SK-N-SH (cell line): ENCODE measurements at regions not wholly inside any gene's neighbourhood (a gene's known extent, or its start where the extent isn't known, plus 50 kb on each side); places are given as distances from the start of the nearest gene placed in this dataset.

Source experiments
- CTCF ChIA-PET: fragments of 300-600, 350-600 bp; formaldehyde crosslinking; extraction: SDS; loops from one replicate; lab custom pipeline; 2021; lab: Yijun Ruan, JAX
- POLR2A ChIA-PET: fragments of 350-600 bp; sonication (Branson Sonifier 250); formaldehyde crosslinking; extraction: SDS; loops from one replicate; lab custom pipeline; 2020; ENCODE audit warnings: antibody characterized with exemption, inconsistent platforms; lab: Yijun Ruan, JAX
- DNase-seq: peaks from one replicate; pipeline ENCODE4 v3.0.0; 2012
- H2AFZ ChIP-seq: fragments of 200-600 bp; sonication (generic); 2 replicates; pipeline ENCODE4 v1.8.1; 2016; ENCODE audit warnings: antibody characterized with exemption, mild to moderate bottlenecking, low read depth
- H3F3A ChIP-seq: fragments of 200-600 bp; sonication (generic); replicated peaks from 2 replicates; pipeline ENCODE3; 2016; ENCODE audit warnings: antibody characterized with exemption, mild to moderate bottlenecking; ENCODE audit not compliant: insufficient read depth
- H3K27ac ChIP-seq, 2 experiments: fragments of 200-500 bp in 1 of 2; fragments of 200-600 bp in 1 of 2; sonication (Bioruptor generic) in 1 of 2; sonication (generic), shearing (Covaris generic) in 1 of 2; 2 replicates each; pipeline versions ENCODE4 v1.5.1 to v1.6.1; 2014 to 2016; ENCODE audit warnings: low read depth in 2 of 2, inconsistent platforms in 1 of 2, low read length in 1 of 2, mild to moderate bottlenecking in 1 of 2, mixed read lengths in 1 of 2
- H3K27me3 ChIP-seq: fragments of 200-600 bp; sonication (generic), shearing (Covaris generic); 2 replicates; pipeline ENCODE4 v1.6.1; 2016; ENCODE audit warnings: mixed run types; ENCODE audit not compliant: insufficient read depth
- H3K36me3 ChIP-seq, 2 experiments: fragments of 200-500 bp in 1 of 2; fragments of 200-600 bp in 1 of 2; sonication (Bioruptor generic) in 1 of 2; sonication (generic) in 1 of 2; replicated peaks in 1 of 2; 2 replicates each; pipeline versions ENCODE3 to v1.5.1; 2014 to 2016; ENCODE audit warnings: low read length in 1 of 2, mild to moderate bottlenecking in 1 of 2; ENCODE audit not compliant: insufficient read depth in 2 of 2, control insufficient read depth in 1 of 2
- H3K4me1 ChIP-seq, 2 experiments: fragments of 200-500 bp in 1 of 2; fragments of 200-600 bp in 1 of 2; sonication (Bioruptor generic) in 1 of 2; sonication (generic), shearing (Covaris generic) in 1 of 2; 2 replicates each; pipeline versions ENCODE4 v1.5.1 to v1.6.1; 2014 to 2016; ENCODE audit warnings: low read depth in 1 of 2, low read length in 1 of 2, mixed run types in 1 of 2; ENCODE audit not compliant: insufficient read depth in 2 of 2, control insufficient read depth in 1 of 2
- H3K4me2 ChIP-seq: fragments of 200-600 bp; sonication (generic), shearing (Covaris generic); 2 replicates; pipeline ENCODE4 v1.6.1; 2017; ENCODE audit warnings: mixed run types
- H3K4me3 ChIP-seq, 2 experiments: fragments of 200-500 bp in 1 of 2; fragments of 200-600 bp in 1 of 2; sonication (Bioruptor generic) in 1 of 2; sonication (generic), shearing (Covaris generic) in 1 of 2; 2 replicates each; pipeline versions ENCODE4 v1.5.1 to v1.8.1; 2014 to 2016; ENCODE audit warnings: low read depth in 2 of 2, inconsistent platforms in 1 of 2, low read length in 1 of 2, mild to moderate bottlenecking in 1 of 2, mixed read lengths in 1 of 2, moderate library complexity in 1 of 2
- H3K79me2 ChIP-seq: fragments of 200-600 bp; sonication (generic); 2 replicates; pipeline ENCODE4 v1.8.1; 2017; ENCODE audit warnings: mild to moderate bottlenecking; ENCODE audit not compliant: insufficient read depth
- H3K9ac ChIP-seq: fragments of 200-600 bp; sonication (generic); 2 replicates; pipeline ENCODE4 v1.6.1; 2017; ENCODE audit warnings: mixed run types
- H3K9me2 ChIP-seq: fragments of 200-600 bp; sonication (generic); 2 replicates; pipeline ENCODE4 v1.6.1; 2017; ENCODE audit warnings: mixed run types
- H3K9me3 ChIP-seq: fragments of 200-600 bp; sonication (generic); 2 replicates; pipeline ENCODE4 v1.6.1; 2017; ENCODE audit warnings: mixed run types, mild to moderate bottlenecking, moderate library complexity
- H4K20me1 ChIP-seq: fragments of 200-600 bp; sonication (generic); 2 replicates; pipeline ENCODE4 v1.6.1; 2017; ENCODE audit warnings: mild to moderate bottlenecking, mixed run types; ENCODE audit not compliant: insufficient read depth
- CTCF ChIP-seq: fragments of 200-600 bp; sonication (generic); IDR thresholded peaks from 2 replicates; pipeline ENCODE4 v1.6.1; 2017; ENCODE audit warnings: antibody characterized with exemption, mild to moderate bottlenecking, moderate library complexity
- ELF1 ChIP-seq: IDR thresholded peaks from 2 replicates; pipeline ENCODE4 v1.4.0; 2012
- EP300 ChIP-seq, 2 experiments: IDR thresholded peaks; 2 replicates each; pipeline versions ENCODE4 v1.4.0 to v1.6.1; 2012; ENCODE audit warnings: borderline replicate concordance in 1 of 2, low read depth in 1 of 2, low read length in 1 of 2
- FOSL2 ChIP-seq: IDR thresholded peaks from 2 replicates; pipeline ENCODE4 v1.4.0; 2012; ENCODE audit warnings: low read depth, mild to moderate bottlenecking, moderate library complexity, borderline replicate concordance
- FOXM1 ChIP-seq: IDR thresholded peaks from 2 replicates; pipeline ENCODE4 v1.4.0; 2012; ENCODE audit warnings: low read depth, mild to moderate bottlenecking
- MEF2A ChIP-seq: IDR thresholded peaks from 2 replicates; pipeline ENCODE4 v1.4.0; 2012; ENCODE audit warnings: low read depth, borderline replicate concordance
- PBX3 ChIP-seq: IDR thresholded peaks from 2 replicates; pipeline ENCODE4; 2012
- POLR2AphosphoS5 ChIP-seq: IDR thresholded peaks from 2 replicates; pipeline ENCODE4 v1.6.1; 2012; ENCODE audit warnings: low read depth, low read length
- RAD21 ChIP-seq: IDR thresholded peaks from 2 replicates; pipeline ENCODE4 v1.6.1; 2012; ENCODE audit warnings: mild to moderate bottlenecking, low read length
- RXRA ChIP-seq: IDR thresholded peaks from 2 replicates; pipeline ENCODE4 v1.4.0; 2012; ENCODE audit warnings: low read depth, mild to moderate bottlenecking, borderline replicate concordance
- TCF12 ChIP-seq: IDR thresholded peaks from 2 replicates; pipeline ENCODE4 v1.4.0; 2012
- TEAD4 ChIP-seq: IDR thresholded peaks from 2 replicates; pipeline ENCODE4 v1.4.0; 2012; ENCODE audit warnings: mild to moderate bottlenecking, borderline replicate concordance; ENCODE audit not compliant: insufficient read depth
- WGBS: methylation state at CpG from one replicate; pipeline ENCODE4 v1.1.6; 2017; ENCODE audit warnings: low lambda C conversion rate; 5-methylcytosine and 5-hydroxymethylcytosine counted together
- TF ChIP-seq, protein P1 (sequence below): fragments of 150-350 bp; IDR thresholded peaks from 2 replicates; pipeline ENCODE4 v1.6.1; 2016; ENCODE audit warnings: mild to moderate bottlenecking, low read depth, low read length
- TF ChIP-seq, protein P2 (sequence below): IDR thresholded peaks from 2 replicates; pipeline ENCODE4 v1.4.0; 2012; ENCODE audit warnings: low read depth

DNA sequence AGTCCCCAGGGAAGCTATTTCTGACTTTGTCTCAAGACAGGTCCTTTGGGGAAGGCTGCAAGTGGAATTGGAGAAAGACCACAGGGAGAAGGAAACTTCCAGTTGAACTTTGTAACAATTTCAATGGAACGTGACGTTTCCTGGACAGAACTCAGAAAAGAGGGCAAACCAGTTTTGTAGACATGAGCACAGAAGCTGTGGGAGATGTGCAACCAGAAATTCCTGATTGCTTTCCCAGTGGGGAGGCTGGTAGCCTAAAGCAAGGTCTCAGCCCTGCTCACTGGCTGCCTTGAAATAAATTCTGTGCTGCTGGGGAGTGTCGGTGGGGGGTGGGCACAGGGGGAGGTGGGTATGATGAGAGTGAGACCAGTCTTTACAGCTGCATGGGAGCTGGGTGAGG lies 1206.7 kb upstream of the ADGRL2 start (continued):
- no peak for TF ChIP-seq CTCF
- no peak for TF ChIP-seq MEF2A

GRCh38 chr1:80593197-80593596 lies 1207.5 kb upstream of the ADGRL2 start:
- Histone ChIP-seq H3K9me2 (no peaks in the 10 kb centered on the region), H2AFZ (no peak overlapping the region), H3K27ac (no peak overlapping the region), H3K27me3 (no peaks in the 10 kb centered on the region), H3K4me3 (no peak overlapping the region), H3K36me3 (no peaks in the 10 kb centered on the region)
- 39% methylated on average over 4 of the region's 4 CpGs for WGBS
- no peak for TF ChIP-seq EP300 (IDR thresholded peaks at IDR 0.05; ENCODE audit: borderline replicate concordance in 1 of 2, low read depth in 1 of 2, low read length in 1 of 2)
- no peak for TF ChIP-seq POLR2AphosphoS5
- TF ChIP-seq TCF12: no peak
- TF ChIP-seq, protein P1, sequence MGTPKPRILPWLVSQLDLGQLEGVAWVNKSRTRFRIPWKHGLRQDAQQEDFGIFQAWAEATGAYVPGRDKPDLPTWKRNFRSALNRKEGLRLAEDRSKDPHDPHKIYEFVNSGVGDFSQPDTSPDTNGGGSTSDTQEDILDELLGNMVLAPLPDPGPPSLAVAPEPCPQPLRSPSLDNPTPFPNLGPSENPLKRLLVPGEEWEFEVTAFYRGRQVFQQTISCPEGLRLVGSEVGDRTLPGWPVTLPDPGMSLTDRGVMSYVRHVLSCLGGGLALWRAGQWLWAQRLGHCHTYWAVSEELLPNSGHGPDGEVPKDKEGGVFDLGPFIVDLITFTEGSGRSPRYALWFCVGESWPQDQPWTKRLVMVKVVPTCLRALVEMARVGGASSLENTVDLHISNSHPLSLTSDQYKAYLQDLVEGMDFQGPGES: no peak
- TF ChIP-seq RXRA: no peak
- no peak for TF ChIP-seq ELF1
- no peak for TF ChIP-seq FOSL2
- TF ChIP-seq PBX3: no peak
- no peak for TF ChIP-seq TEAD4
- TF ChIP-seq FOXM1: no peak
- TF ChIP-seq, protein P2, sequence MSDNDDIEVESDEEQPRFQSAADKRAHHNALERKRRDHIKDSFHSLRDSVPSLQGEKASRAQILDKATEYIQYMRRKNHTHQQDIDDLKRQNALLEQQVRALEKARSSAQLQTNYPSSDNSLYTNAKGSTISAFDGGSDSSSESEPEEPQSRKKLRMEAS: no peak
- TF ChIP-seq CTCF: no peak
- no peak for TF ChIP-seq RAD21
- TF ChIP-seq, all 33 proteins: peak for 0
- H3K9me3 ChIP-seq: no peaks in the 10 kb centered on the region; the same call in 1 of the 2 replicates
- H3K79me2 ChIP-seq: no peaks in the 10 kb centered on the region
- no peaks in the 10 kb centered on the region for H4K20me1 ChIP-seq
- ChIA-PET POLR2A (no interaction called here), CTCF (interaction anchor here (0.9 kb wide), 1 partner anchor 19 kb away, joined by 3 read pairs; no protein-coding TSS in a partner anchor)
- H3K9ac ChIP-seq: no peak overlapping the region
- no peak for DNase-seq
- H3K4me1 ChIP-seq: no peaks in the 10 kb centered on the region
- no peaks in the 10 kb centered on the region for H3F3A ChIP-seq
- no peak overlapping the region for H3K4me2 ChIP-seq
